ENCODE measurements at regions not wholly inside any gene's neighbourhood (a gene's known extent, or its start where the extent isn't known, plus 50 kb on each side); places are given as distances from the start of the nearest gene placed in this dataset.
"Not testable (repeated sequence)": the region's sequence is repeated elsewhere in the genome, so short reads cannot be mapped to it uniquely, and the experiment has no call there.

DNA sequence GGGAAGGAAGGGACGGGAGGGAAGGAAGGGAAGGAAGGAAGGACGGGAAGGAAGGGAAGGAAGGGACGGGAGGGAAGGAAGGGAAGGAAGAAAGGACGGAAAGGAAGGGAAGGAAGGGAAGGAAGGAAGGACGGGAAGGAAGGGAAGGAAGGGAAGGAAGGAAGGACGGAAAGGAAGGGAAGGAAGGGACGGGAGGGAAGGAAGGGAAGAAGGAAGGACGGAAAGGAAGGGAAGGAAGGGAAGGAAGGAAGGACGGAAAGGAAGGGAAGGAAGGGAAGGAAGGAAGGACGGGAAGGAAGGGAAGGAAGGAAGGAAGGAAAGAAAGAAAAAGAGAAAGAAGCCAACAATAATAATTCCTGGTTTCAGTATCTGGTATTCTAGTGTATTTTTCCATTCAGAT, 863.8 kb upstream of the WWC1 start:
- not testable (repeated sequence) for TF ChIP-seq ESRRG (CRISPR knock-in tag; IDR thresholded peaks at IDR 0.05); TCF4 (CRISPR knock-in tag; IDR thresholded peaks at IDR 0.05; ENCODE audit: borderline replicate concordance); ZFP3 (CRISPR knock-in tag; IDR thresholded peaks at IDR 0.05); ZNF8 (CRISPR knock-in tag; IDR thresholded peaks at IDR 0.05); TOX (CRISPR knock-in tag; IDR thresholded peaks at IDR 0.05; ENCODE audit: borderline replicate concordance); ZFP30 (CRISPR knock-in tag; IDR thresholded peaks at IDR 0.05)

All from SK-N-SH treated with all-trans-retinoic acid at 6 μM for 48 hours (cell line).